ENCODE measurements at regions not wholly inside any gene's neighbourhood (a gene's known extent, or its start where the extent isn't known, plus 50 kb on each side); places are given as distances from the start of the nearest gene placed in this dataset.

DNA sequence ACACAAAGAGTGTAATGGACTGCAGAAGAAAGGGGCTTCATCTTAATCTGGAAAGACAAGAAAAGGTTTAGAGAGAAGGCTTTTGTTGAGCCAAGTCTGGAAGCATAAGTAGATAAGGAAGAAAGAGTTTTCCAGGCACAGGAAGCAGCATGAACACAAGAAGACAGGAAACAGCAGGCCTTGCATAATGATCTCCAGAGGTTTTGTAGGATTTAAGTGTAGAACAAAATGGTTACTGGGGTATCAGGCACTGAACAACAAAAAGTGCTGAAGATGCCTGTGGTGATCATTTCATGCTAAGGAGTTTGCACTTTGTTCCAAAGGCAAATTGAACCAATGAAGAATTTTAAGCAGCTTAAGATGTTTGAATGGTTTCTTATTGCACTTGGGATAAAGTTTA, 281.6 kb upstream of the TANK start:
- no peak overlapping the region for H3K4me3 ChIP-seq (replicated peaks; ENCODE audit: insufficient read depth, low read length)
- TF ChIP-seq POLR2AphosphoS5 (IDR thresholded peaks at IDR 0.05; ENCODE audit: low read depth) (no peak), GABPA (IDR thresholded peaks at IDR 0.05; ENCODE audit: low read depth) (no peak), SPI1 (IDR thresholded peaks at IDR 0.05; ENCODE audit: borderline replicate concordance, low read depth) (no peak)
- TF ChIP-seq, protein P1, sequence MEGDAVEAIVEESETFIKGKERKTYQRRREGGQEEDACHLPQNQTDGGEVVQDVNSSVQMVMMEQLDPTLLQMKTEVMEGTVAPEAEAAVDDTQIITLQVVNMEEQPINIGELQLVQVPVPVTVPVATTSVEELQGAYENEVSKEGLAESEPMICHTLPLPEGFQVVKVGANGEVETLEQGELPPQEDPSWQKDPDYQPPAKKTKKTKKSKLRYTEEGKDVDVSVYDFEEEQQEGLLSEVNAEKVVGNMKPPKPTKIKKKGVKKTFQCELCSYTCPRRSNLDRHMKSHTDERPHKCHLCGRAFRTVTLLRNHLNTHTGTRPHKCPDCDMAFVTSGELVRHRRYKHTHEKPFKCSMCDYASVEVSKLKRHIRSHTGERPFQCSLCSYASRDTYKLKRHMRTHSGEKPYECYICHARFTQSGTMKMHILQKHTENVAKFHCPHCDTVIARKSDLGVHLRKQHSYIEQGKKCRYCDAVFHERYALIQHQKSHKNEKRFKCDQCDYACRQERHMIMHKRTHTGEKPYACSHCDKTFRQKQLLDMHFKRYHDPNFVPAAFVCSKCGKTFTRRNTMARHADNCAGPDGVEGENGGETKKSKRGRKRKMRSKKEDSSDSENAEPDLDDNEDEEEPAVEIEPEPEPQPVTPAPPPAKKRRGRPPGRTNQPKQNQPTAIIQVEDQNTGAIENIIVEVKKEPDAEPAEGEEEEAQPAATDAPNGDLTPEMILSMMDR (IDR thresholded peaks at IDR 0.05; ENCODE audit: insufficient read depth, low read length), result no peak
- TF ChIP-seq, protein P2, sequence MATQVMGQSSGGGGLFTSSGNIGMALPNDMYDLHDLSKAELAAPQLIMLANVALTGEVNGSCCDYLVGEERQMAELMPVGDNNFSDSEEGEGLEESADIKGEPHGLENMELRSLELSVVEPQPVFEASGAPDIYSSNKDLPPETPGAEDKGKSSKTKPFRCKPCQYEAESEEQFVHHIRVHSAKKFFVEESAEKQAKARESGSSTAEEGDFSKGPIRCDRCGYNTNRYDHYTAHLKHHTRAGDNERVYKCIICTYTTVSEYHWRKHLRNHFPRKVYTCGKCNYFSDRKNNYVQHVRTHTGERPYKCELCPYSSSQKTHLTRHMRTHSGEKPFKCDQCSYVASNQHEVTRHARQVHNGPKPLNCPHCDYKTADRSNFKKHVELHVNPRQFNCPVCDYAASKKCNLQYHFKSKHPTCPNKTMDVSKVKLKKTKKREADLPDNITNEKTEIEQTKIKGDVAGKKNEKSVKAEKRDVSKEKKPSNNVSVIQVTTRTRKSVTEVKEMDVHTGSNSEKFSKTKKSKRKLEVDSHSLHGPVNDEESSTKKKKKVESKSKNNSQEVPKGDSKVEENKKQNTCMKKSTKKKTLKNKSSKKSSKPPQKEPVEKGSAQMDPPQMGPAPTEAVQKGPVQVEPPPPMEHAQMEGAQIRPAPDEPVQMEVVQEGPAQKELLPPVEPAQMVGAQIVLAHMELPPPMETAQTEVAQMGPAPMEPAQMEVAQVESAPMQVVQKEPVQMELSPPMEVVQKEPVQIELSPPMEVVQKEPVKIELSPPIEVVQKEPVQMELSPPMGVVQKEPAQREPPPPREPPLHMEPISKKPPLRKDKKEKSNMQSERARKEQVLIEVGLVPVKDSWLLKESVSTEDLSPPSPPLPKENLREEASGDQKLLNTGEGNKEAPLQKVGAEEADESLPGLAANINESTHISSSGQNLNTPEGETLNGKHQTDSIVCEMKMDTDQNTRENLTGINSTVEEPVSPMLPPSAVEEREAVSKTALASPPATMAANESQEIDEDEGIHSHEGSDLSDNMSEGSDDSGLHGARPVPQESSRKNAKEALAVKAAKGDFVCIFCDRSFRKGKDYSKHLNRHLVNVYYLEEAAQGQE (IDR thresholded peaks at IDR 0.05; ENCODE audit: insufficient replicate concordance, low read depth), result no peak
- DNase-seq (ENCODE audit: low read depth in 1 of 2, low spot score in 1 of 2), result no peak
- H3K27ac ChIP-seq (replicated peaks), result no peak overlapping the region
- peaks cover 3% of the 10 kb centered on the region for H3K27me3 ChIP-seq (ENCODE audit: insufficient read depth, poor library complexity, severe bottlenecking)

DNA sequence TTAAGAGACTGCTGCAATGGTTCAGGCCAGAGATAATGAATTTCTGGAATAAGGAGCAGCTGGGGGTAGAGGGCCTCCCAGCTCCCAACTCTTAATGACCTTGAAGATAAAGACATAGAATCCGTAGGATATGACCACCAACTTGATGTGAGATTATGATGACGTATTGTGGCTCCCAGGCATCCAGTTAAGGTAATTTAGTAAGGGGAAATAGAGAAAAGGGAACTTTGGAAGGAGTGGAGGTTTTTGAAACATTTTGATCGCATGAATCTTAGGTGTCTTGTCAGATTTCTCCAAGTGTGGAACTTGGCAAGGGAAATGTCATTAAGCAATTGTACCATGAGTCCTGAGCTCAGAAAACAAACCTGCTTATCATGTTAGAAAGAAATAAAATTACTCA, 277.3 kb upstream of the TANK start:
- H3K4me3 ChIP-seq (replicated peaks; ENCODE audit: insufficient read depth, low read length), result no peak overlapping the region
- DNase-seq (ENCODE audit: low read depth in 1 of 2, low spot score in 1 of 2), result no peak
- H3K27ac ChIP-seq (replicated peaks), result no peak overlapping the region
- TF ChIP-seq, protein P1 (IDR thresholded peaks at IDR 0.05; ENCODE audit: insufficient read depth, low read length), result no peak
- TF ChIP-seq POLR2AphosphoS5 (IDR thresholded peaks at IDR 0.05; ENCODE audit: low read depth) (no peak), SPI1 (IDR thresholded peaks at IDR 0.05; ENCODE audit: borderline replicate concordance, low read depth) (no peak), GABPA (IDR thresholded peaks at IDR 0.05; ENCODE audit: low read depth) (no peak)
- TF ChIP-seq, protein P2 (IDR thresholded peaks at IDR 0.05; ENCODE audit: insufficient replicate concordance, low read depth), result no peak
- H3K27me3 ChIP-seq (ENCODE audit: insufficient read depth, poor library complexity, severe bottlenecking), result peaks cover 3% of the 10 kb centered on the region

DNA sequence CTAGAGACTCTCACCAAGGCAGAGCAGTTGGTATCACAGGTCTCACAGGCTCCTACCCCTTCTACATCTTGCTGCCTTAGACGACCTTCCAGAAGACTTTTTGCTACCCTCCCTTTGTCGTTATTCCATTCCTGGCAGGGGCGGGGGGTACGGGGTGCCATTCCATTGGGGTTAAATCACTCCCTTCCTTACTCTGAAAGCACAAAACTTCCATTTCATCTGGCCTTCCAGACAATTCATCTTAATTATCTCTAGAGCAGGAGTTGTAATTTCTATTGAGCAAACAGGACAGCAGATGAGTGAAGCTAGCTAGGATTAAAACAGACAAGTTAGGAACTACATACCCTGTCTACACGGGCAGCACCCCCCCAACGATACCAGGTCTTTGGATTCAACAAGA, 276.2 kb upstream of the TANK start:
- H3K4me3 ChIP-seq (replicated peaks; ENCODE audit: insufficient read depth, low read length), result no peak overlapping the region
- no peak for DNase-seq (ENCODE audit: low read depth in 1 of 2, low spot score in 1 of 2)
- H3K27me3 ChIP-seq (ENCODE audit: insufficient read depth, poor library complexity, severe bottlenecking), result peaks cover 3% of the 10 kb centered on the region
- no peak for TF ChIP-seq GABPA (IDR thresholded peaks at IDR 0.05; ENCODE audit: low read depth)
- TF ChIP-seq, protein P1 (IDR thresholded peaks at IDR 0.05; ENCODE audit: insufficient read depth, low read length), result no peak
- no peak for TF ChIP-seq SPI1 (IDR thresholded peaks at IDR 0.05; ENCODE audit: borderline replicate concordance, low read depth)
- TF ChIP-seq POLR2AphosphoS5 (IDR thresholded peaks at IDR 0.05; ENCODE audit: low read depth), result no peak
- TF ChIP-seq, protein P2 (IDR thresholded peaks at IDR 0.05; ENCODE audit: insufficient replicate concordance, low read depth), result no peak
- no peak overlapping the region for H3K27ac ChIP-seq (replicated peaks)
